Subcutaneous abdominal adipose tissue (tissue), 5 donors: ENCODE measurements at regions not wholly inside any gene's neighbourhood (a gene's known extent, or its start where the extent isn't known, plus 50 kb on each side); places are given as distances from the start of the nearest gene placed in this dataset.
A peak's percentile ranks its signal among the peaks of the same experiment; 100 is the strongest.

Experiments
- H3K27ac ChIP-seq: one replicate; pipeline ENCODE4 v1.7.0; 2013; ENCODE audit warnings: low read depth, mild to moderate bottlenecking, inconsistent platforms, low read length, moderate library complexity
- H3K27me3 ChIP-seq, 5 donors: one replicate each; pipeline ENCODE4 v1.7.0; 2013; ENCODE audit warnings: low read length in 5 of 5, inconsistent platforms in 1 of 5; ENCODE audit not compliant: control insufficient read depth in 5 of 5, insufficient read depth in 4 of 5
- H3K36me3 ChIP-seq, 5 donors: one replicate each; pipeline ENCODE4 v1.7.0; 2013; ENCODE audit warnings: low read length in 5 of 5; ENCODE audit not compliant: control insufficient read depth in 5 of 5, insufficient read depth in 5 of 5
- H3K4me1 ChIP-seq, 5 donors: one replicate each; pipeline ENCODE4 v1.7.0; 2013; ENCODE audit warnings: low read length in 5 of 5, mild to moderate bottlenecking in 3 of 5, moderate library complexity in 1 of 5; ENCODE audit not compliant: control insufficient read depth in 5 of 5, insufficient read depth in 5 of 5
- H3K4me3 ChIP-seq, 5 donors: one replicate each; pipeline ENCODE4 v1.7.0; 2013; ENCODE audit warnings: low read length in 5 of 5, low read depth in 1 of 5
- H3K9ac ChIP-seq, 5 donors: one replicate each; pipeline ENCODE4 v1.7.0; 2013; ENCODE audit warnings: low read length in 5 of 5, mild to moderate bottlenecking in 4 of 5, moderate library complexity in 3 of 5
- H3K9me3 ChIP-seq, 5 donors: one replicate each; pipeline ENCODE4 v1.7.0; 2013; ENCODE audit warnings: low read length in 5 of 5; ENCODE audit not compliant: control insufficient read depth in 5 of 5
- donor health status: healthy.
- donor health status: healthy.
- donor health status: healthy.
- donor health status: healthy.
- donor health status: healthy.

DNA sequence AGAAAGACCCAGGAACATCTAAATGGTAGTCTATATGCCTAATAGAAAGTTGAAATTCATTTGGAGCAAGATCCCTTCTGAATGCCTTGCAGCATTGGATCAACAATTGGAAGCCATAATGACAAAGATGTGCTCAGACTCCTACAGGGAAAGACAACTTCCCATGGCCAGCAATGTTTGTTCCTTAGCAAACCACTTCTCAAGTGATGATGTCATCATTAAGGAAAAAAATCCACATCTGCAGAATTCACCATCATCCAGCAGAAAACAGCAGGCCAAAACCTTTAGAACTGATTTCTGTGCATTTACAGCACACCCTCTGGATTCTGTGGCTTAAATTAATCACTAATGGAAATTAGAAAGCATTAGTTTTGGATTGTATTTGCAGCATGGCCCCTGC lies 82.4 kb upstream of the ZIC3 start:
- Histone ChIP-seq H3K36me3 (no peaks in the 10 kb centered on the region), H3K9me3 (peaks cover 0 to 7% (median 0%) of the 10 kb centered on the region in 5 donors), H3K27me3 (peaks cover 0 to 14% (median 7%) of the 10 kb centered on the region in 5 donors), H3K4me1 (no peaks in the 10 kb centered on the region), H3K9ac (no peak overlapping the region), H3K27ac (no peak overlapping the region), H3K4me3 (no peak overlapping the region)

DNA sequence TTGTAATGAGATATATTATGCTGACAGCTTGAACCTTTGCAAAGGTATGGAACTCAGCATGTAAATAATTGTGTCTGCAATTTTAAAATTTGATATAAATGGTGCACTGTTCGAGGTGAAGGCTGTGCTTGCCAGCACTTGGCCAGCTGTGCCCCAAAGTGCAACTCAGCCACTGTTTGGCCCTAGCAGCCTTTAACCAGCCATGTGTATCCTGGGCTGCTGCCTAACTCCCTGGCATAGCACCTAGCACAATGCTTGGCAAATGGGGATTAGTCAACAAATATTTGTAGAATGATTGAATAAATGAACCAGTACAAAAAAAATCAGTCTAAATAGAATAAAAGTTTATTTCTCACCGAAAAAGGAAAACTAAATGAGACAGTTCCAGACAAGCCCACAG lies 83.8 kb upstream of the ZIC3 start:
- Histone ChIP-seq H3K4me3 (no peak overlapping the region), H3K27ac (no peak overlapping the region), H3K9ac (no peak overlapping the region), H3K36me3 (no peaks in the 10 kb centered on the region), H3K4me1 (no peaks in the 10 kb centered on the region), H3K27me3 (peaks cover 0 to 14% (median 7%) of the 10 kb centered on the region in 5 donors), H3K9me3 (peaks cover 0 to 7% (median 0%) of the 10 kb centered on the region in 5 donors)

DNA sequence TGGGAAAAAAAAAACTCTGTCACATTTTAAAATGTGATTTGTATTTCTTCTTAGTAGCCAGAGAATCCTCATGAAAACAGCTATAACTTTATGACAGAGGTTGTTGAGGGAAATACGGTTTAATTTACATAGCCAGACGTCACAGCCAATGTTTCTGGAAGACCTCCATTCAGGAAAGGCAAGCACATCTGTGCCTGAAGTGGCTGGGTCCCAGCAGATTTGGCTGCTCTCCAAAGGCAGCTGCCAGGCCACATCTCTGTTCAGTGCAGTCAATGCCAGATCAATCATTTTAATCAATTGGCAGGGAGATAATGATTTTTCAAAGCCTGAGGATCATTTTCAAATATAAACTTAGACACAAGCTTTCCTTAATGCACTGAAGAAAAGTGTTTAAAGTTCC lies 86.5 kb upstream of the ZIC3 start:
- Histone ChIP-seq H3K9me3 (no peaks in the 10 kb centered on the region), H3K27ac (no peak overlapping the region), H3K4me3 (no peak overlapping the region), H3K4me1 (no peaks in the 10 kb centered on the region), H3K27me3 (peaks cover 0 to 17% (median 10%) of the 10 kb centered on the region in 5 donors), H3K36me3 (no peaks in the 10 kb centered on the region), H3K9ac (no peak overlapping the region)

DNA sequence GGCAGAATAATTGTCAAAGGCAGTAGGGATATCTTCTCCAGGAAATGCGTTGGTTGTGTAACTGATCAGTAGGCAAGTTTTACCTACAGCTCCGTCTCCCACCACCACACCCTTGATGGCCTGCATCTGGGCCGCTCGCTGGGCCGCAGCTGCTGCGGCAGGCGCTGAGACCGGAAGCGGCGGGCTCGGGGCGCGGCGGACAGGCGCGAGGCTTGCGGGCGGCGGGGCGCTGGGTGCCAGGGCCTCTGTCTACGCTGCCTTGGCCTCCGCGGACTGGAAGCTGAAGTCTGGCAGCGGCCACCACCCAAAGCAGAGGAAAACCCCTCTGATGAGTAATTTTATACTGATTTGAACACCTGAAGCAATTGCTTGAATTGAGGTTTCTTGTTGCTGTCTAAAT lies 124.2 kb upstream of the ZIC3 start:
- H3K36me3 ChIP-seq = no peaks in the 10 kb centered on the region
- H3K4me3 ChIP-seq = no peak overlapping the region
- peaks cover 0 to 2% (median 0%) of the 10 kb centered on the region in 5 donors for H3K9me3 ChIP-seq

DNA sequence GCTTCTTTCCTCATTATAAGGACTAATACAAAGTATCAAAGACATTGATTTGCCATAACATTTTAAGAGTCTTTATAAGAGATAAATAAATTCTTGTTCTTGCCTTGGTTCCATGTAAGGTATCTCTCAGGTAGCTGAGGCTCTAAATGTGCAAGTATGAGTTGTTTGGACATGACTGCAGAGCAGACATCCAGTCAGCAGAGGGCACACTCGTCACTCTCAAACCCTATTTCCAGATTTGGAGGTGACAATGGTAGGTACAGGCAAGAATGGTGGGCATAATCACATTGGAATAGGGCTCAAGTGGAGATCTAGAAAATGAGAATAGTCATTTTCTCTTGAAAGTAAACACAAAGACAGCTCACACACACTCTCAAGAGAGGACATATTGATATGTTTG lies 133.3 kb upstream of the ZIC3 start:
- Histone ChIP-seq H3K9ac (no peak overlapping the region), H3K4me1 (peaks cover 0 to 16% (median 14%) of the 10 kb centered on the region in 5 donors), H3K36me3 (no peaks in the 10 kb centered on the region), H3K9me3 (peaks cover 0 to 3% (median 0%) of the 10 kb centered on the region in 5 donors), H3K27ac (no peak overlapping the region), H3K27me3 (peaks cover 7 to 39% (median 26%) of the 10 kb centered on the region in 5 donors), H3K4me3 (no peak overlapping the region)

More for the DNA sequence above, 124.2 kb upstream of the ZIC3 start:
- no peaks in the 10 kb centered on the region for H3K4me1 ChIP-seq
- peaks cover 4 to 11% (median 5%) of the 10 kb centered on the region in 5 donors for H3K27me3 ChIP-seq
- H3K9ac ChIP-seq = no peak overlapping the region
- H3K27ac ChIP-seq = no peak overlapping the region

DNA sequence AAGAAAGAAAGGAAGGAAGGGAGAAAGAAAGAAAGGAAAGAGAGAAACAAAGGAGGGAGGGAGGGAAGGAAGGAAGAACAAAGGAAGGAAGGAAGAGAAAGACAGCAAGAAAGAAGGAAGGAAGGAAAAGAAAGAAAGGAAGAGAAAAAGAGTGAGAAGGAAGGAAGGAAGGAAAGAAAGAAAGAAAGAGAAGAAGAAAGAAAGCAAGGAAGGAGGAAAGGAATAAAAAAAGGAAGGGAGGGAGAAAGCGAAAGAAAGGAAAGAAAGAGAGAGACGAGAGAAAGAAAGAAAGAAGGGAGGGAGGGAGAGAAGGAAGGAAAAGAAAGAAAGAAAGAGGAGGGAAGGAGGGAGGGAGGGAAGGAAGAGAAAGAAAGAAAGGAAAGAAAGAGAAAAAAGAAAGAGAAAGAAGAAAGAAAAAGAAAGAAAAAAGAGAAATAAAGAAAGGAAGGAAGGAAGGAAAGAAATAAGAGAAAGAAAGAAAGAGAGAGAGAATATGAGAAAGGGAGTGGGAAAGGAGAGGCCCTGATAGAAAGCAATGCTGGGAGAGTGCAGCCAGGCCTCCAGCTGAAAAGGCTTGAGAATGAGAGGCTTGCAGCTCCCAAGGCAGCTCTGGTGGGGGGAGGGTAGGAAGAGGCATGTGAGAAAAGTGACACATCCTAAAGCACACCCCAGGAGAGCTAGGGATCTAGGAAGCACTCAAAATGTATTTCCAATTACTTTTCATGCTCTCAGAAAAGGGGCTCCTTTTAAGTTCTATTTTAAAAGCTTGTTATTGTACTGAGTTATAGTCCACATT lies 134.0 kb upstream of the ZIC3 start:
- no peak overlapping the region for H3K9ac ChIP-seq
- H3K27ac ChIP-seq = no peak overlapping the region
- H3K4me1 ChIP-seq = peaks cover 0 to 23% (median 20%) of the 10 kb centered on the region in 5 donors
- no peaks in the 10 kb centered on the region for H3K36me3 ChIP-seq
- H3K9me3 ChIP-seq = peaks cover 0 to 3% (median 0%) of the 10 kb centered on the region in 5 donors
- H3K27me3 ChIP-seq = peaks cover 13 to 46% (median 33%) of the 10 kb centered on the region in 5 donors
- H3K4me3 ChIP-seq = no peak overlapping the region

DNA sequence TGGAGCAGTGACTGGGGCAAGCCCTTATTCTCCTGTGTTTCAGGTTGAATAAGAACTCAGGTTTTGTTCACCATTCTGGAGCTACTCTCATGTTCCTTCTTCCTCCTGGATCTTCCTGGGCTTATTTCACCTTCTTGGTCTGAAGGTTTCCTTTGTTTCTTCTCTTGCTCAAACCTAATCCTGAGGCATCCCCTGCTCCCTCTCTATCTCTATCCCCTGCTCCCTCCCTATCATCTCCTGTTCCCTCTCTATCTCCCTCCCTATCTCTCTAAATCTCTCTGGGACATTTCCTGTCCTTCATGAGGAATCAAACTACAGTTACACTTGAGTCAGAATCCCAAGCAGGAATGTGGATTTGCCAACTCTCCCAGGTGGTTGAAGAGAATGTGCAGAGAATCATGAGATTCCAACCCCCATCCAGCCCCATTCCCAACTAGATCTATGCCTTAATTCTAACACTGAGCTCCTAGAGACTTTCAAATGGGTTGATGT lies 134.9 kb upstream of the ZIC3 start:
- H3K9me3 ChIP-seq = peaks cover 0 to 3% (median 0%) of the 10 kb centered on the region in 5 donors
- H3K27ac ChIP-seq = no peak overlapping the region
- no peak overlapping the region for H3K9ac ChIP-seq
- H3K4me3 ChIP-seq = no peak overlapping the region
- peaks cover 13 to 50% (median 34%) of the 10 kb centered on the region in 5 donors for H3K27me3 ChIP-seq
- H3K36me3 ChIP-seq = no peaks in the 10 kb centered on the region
- peaks cover 0 to 23% (median 20%) of the 10 kb centered on the region in 5 donors for H3K4me1 ChIP-seq

DNA sequence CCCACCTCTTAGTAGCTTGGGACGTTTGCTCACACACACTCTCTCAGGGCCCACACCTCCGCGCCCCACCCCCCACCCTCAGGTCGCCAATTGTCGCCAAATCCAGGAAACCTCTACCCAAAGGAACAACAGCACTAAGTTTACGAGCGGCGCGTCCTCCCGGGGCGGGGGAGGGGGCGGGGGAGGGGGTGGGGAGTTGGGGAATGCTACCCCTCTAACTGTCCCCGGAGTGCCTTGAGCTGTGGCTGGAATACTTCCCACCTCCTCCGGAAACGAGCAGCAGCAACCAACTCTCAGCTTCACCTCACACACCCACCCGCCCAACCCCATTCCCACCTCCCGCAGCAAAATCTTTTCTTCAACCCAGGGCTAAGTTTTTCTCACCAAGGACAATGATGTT lies 135.6 kb upstream of the ZIC3 start:
- Histone ChIP-seq H3K9ac (no peak overlapping the region), H3K27me3 (peaks cover 21 to 57% (median 42%) of the 10 kb centered on the region in 5 donors), H3K36me3 (no peaks in the 10 kb centered on the region), H3K9me3 (peaks cover 0 to under 1% (median 0%) of the 10 kb centered on the region in 5 donors), H3K27ac (no peak overlapping the region), H3K4me1 (peaks cover 0 to 23% (median 20%) of the 10 kb centered on the region in 5 donors), H3K4me3 (no peak overlapping the region)

DNA sequence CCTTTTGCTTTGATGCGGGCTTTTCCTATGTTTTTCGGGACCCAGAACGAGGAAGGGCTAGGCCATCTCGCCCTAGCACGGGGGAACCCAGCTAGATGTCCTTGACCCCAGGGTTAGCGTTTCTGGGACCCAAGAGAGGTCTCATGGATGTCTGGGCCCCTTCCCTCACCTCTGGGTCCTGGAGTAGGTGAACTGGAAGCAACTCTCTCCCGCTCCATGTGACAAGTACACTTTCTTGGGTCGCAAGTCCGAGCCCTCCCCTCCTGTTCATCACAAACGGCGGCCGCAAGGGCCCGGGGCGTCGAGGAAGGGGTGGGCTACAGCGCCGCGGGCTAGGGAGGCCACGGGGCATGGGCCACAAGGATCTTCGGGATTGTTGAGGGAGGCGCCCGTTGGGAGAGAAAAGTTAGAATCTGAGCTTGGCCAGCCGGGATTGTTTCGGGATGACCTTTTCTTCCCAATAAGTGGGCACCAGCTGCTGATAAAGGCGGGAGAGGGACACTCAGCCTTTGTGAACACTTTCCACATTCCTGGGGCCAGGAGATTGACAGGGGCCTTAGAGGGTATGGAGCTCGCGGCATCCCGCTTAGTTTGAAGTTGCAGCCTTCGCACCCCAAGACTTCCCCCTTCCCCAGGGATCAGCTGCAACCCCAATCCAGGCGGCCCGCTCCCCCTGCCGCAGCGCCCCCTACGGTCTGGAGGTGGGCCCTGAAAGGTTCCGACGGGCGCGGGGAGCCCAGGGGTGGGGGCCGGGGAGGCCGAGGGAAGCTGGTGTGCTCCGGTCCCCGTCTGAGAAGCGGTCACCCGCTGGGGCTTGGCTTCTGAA lies 136.9 kb upstream of the ZIC3 start:
- Histone ChIP-seq H3K4me3 (peak overlapping the region in 4 of 5 donors; percentile 59 to 76 (median 69)), H3K4me1 (peaks cover 0 to 23% (median 20%) of the 10 kb centered on the region in 5 donors), H3K9me3 (no peaks in the 10 kb centered on the region), H3K27ac (no peak overlapping the region), H3K9ac (no peak overlapping the region), H3K27me3 (peaks cover 30 to 68% (median 50%) of the 10 kb centered on the region in 5 donors), H3K36me3 (no peaks in the 10 kb centered on the region)
